ENCODE measurements at regions not wholly inside any gene's neighbourhood (a gene's known extent, or its start where the extent isn't known, plus 50 kb on each side); places are given as distances from the start of the nearest gene placed in this dataset.
A peak's percentile ranks its signal among the peaks of the same experiment; 100 is the strongest.

DNA sequence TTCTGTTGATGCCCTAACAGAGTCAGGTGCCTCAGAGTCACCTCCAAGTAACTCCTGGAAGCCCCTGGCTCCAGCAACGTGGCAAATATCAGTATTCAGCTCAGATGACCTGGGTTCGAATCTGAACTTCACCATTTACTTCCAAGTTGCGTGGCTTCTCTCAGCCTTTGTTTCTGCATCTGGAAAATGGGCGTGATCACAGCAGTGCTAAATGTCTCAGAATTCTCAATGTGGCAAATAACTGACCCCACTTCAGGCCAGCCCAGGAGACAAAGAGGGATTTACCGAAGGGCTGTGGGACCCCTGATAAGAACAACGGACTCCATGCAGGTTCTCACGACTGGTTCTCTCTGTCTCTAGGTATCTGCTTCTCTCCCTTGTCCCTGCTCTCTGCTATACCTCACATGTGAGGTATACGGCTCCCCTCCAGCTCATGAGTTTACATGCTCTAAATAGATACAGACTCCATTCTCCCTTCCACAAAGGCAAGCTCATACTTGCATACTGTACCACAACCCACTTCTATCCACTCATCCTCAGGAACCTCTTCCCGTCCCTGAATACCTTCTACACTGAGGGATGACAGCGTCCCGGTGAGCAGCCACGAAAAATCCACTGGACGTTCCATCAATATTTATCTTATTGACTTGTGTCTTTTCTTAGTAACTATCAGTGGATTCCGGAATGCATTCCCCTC, 84.1 kb downstream of the SNX5 start:
- peaks cover 3 to 11% (median 5%) of the 10 kb centered on the region in 3 experiments; a peak in 5 of 7 replicates for H3K36me3 Mint-ChIP-seq (ENCODE audit: insufficient read depth in 1 of 3, low read depth in 3 of 3)
- H2AK5ac ChIP-seq (ENCODE audit: insufficient read length, low read length), result no peak overlapping the region
- H3K27me3 Mint-ChIP-seq (ENCODE audit: low read depth), result no peaks in the 10 kb centered on the region; the same call in none of the 2 replicates
- H3K23ac ChIP-seq (ENCODE audit: insufficient read length, low read depth, low read length), result no peak overlapping the region
- H3K27me3 ChIP-seq (ENCODE audit: insufficient read depth, low read length), result no peaks in the 10 kb centered on the region
- no peaks in the 10 kb centered on the region for H4K20me1 ChIP-seq (ENCODE audit: control insufficient read depth, insufficient read depth, insufficient read length)
- H2AFZ ChIP-seq (ENCODE audit: low read length), result no peak overlapping the region
- H2BK12ac ChIP-seq (ENCODE audit: insufficient read length, low read depth, low read length), result no peak overlapping the region
- no peak overlapping the region for H3K4me2 ChIP-seq (ENCODE audit: insufficient read depth, insufficient read length, low read length)
- H3T11ph ChIP-seq (ENCODE audit: low read length), result no peak overlapping the region
- H3K9me3 ChIP-seq (ENCODE audit: control insufficient read depth, low read depth, low read length), result no peaks in the 10 kb centered on the region
- no peak overlapping the region for H2BK5ac ChIP-seq (ENCODE audit: insufficient read length, low read length)
- no peak overlapping the region for H2BK15ac ChIP-seq (ENCODE audit: low read depth, low read length)
- H3K9me3 Mint-ChIP-seq, result peaks cover 8 to 11% of the 10 kb centered on the region in 2 experiments
- no peak for DNase-seq
- H3K4me1 Mint-ChIP-seq, result peaks cover 26% of the 10 kb centered on the region in 2 experiments
- H3K18ac ChIP-seq (ENCODE audit: insufficient read length, low read depth, low read length), result no peak overlapping the region
- no peak overlapping the region for H3K56ac ChIP-seq (ENCODE audit: insufficient read length, low read depth, low read length)
- no peak overlapping the region for H4K5ac ChIP-seq (ENCODE audit: insufficient read length, low read depth, low read length)
- no peak overlapping the region for H3K4me3 Mint-ChIP-seq
- no CpG with 5 or more reads among the region's 14 CpGs for WGBS (ENCODE audit: extremely low coverage, insufficient read length, low lambda C conversion rate)
- H3K4me1 ChIP-seq (ENCODE audit: insufficient read depth, low read length), result no peaks in the 10 kb centered on the region
- no peak overlapping the region for H2BK20ac ChIP-seq (ENCODE audit: low read depth, low read length, poor library complexity, severe bottlenecking)
- no peak overlapping the region for H3K14ac ChIP-seq (ENCODE audit: insufficient read depth, low read length)
- H3K27ac ChIP-seq (ENCODE audit: insufficient read length, low read depth, low read length), result no peak overlapping the region
- H4K91ac ChIP-seq (ENCODE audit: insufficient read length, low read depth, low read length), result no peak overlapping the region
- no peak overlapping the region for H4K8ac ChIP-seq (replicated peaks; ENCODE audit: insufficient read length, low read depth, low read length)
- no peak overlapping the region for H2BK120ac ChIP-seq (ENCODE audit: low read depth, low read length, poor library complexity, severe bottlenecking)
- no peaks in the 10 kb centered on the region for H3K79me1 ChIP-seq (ENCODE audit: insufficient read depth, low read depth, low read length, poor library complexity, severe bottlenecking)
- TF ChIP-seq, protein P1, sequence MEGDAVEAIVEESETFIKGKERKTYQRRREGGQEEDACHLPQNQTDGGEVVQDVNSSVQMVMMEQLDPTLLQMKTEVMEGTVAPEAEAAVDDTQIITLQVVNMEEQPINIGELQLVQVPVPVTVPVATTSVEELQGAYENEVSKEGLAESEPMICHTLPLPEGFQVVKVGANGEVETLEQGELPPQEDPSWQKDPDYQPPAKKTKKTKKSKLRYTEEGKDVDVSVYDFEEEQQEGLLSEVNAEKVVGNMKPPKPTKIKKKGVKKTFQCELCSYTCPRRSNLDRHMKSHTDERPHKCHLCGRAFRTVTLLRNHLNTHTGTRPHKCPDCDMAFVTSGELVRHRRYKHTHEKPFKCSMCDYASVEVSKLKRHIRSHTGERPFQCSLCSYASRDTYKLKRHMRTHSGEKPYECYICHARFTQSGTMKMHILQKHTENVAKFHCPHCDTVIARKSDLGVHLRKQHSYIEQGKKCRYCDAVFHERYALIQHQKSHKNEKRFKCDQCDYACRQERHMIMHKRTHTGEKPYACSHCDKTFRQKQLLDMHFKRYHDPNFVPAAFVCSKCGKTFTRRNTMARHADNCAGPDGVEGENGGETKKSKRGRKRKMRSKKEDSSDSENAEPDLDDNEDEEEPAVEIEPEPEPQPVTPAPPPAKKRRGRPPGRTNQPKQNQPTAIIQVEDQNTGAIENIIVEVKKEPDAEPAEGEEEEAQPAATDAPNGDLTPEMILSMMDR (conservative IDR thresholded peaks at IDR 0.05), result 0 out of 3 replicates have a peak, but pooled peaks have one; percentile 4
- no peak overlapping the region for H3K4ac ChIP-seq (ENCODE audit: low read depth, low read length)
- H3K9ac ChIP-seq (ENCODE audit: extremely low read depth, insufficient read length, low read length), result no peak overlapping the region
- H3K23me2 ChIP-seq (ENCODE audit: insufficient read length, low read depth, low read length, poor library complexity, severe bottlenecking), result no peaks in the 10 kb centered on the region
- no peak overlapping the region; a peak in 1 of 7 replicates for H3K27ac Mint-ChIP-seq
- no peaks in the 10 kb centered on the region for H3K79me2 ChIP-seq (ENCODE audit: insufficient read depth, low read length)

Data from H9 (cell line).